ENCODE measurements at regions not wholly inside any gene's neighbourhood (a gene's known extent, or its start where the extent isn't known, plus 50 kb on each side); places are given as distances from the start of the nearest gene placed in this dataset.

DNA sequence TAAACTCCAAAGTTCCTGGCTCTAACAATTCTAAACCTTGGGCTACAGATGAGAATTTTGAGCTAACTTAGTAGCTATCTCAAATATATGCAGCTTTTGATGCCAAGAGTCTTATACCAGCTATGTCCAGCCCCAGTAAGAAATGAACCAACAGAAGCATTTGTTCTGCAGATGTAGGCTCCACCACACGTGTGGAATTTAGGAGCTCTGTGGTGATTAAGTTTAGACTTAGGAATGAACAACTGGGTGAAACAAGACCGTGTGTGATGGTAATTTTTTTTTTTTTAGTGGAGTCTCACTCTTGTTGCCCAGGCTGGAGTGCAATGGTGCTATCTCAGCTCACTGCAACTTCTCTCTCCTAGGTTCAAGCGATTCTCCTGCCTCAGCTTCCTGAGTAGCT lies 179.7 kb downstream of the ANKRD30B start:
- Histone ChIP-seq H2AFZ (replicated peaks; ENCODE audit: low read length, poor library complexity) (no peak overlapping the region), H4K91ac (ENCODE audit: insufficient read depth, low read depth, low read length) (no peak overlapping the region), H2BK5ac (ENCODE audit: low read depth, low read length, poor library complexity, severe bottlenecking) (no peak overlapping the region), H3K9ac (ENCODE audit: low read depth, low read length) (no peak overlapping the region), H3K14ac (replicated peaks; ENCODE audit: low read depth, low read length) (no peak overlapping the region), H3K9me3 (ENCODE audit: control insufficient read depth, insufficient read depth, low read length) (peaks cover 42% of the 10 kb centered on the region), H3K4me2 (ENCODE audit: low read depth, low read length) (no peak overlapping the region), H4K20me1 (ENCODE audit: insufficient read depth, low read length) (no peaks in the 10 kb centered on the region), H2BK20ac (ENCODE audit: low read depth, low read length) (no peak overlapping the region), H3K23ac (ENCODE audit: low read depth, low read length) (no peak overlapping the region), H3K27ac (ENCODE audit: insufficient read depth, low read length) (no peak overlapping the region), H3K4ac (ENCODE audit: low read depth, low read length) (no peak overlapping the region), H4K5ac (ENCODE audit: low read depth, low read length) (no peak overlapping the region), H2AK9ac (replicated peaks; ENCODE audit: low read depth, low read length, poor library complexity) (no peak overlapping the region), H2BK120ac (ENCODE audit: low read depth, low read length) (no peak overlapping the region), H3K56ac (ENCODE audit: extremely low read depth, insufficient read depth, low read length) (no peak overlapping the region), H3K9me1 (ENCODE audit: insufficient read depth, low read length) (no peaks in the 10 kb centered on the region), H3K36me3 (ENCODE audit: control insufficient read depth, insufficient read depth, low read length) (no peaks in the 10 kb centered on the region), H2BK15ac (ENCODE audit: low read depth, low read length) (no peak overlapping the region), H3K27me3 (ENCODE audit: control insufficient read depth, insufficient read depth, low read length) (no peaks in the 10 kb centered on the region), H2AK5ac (ENCODE audit: low read depth, low read length) (no peak overlapping the region), H3K4me1 (ENCODE audit: control insufficient read depth, insufficient read depth, low read length) (no peaks in the 10 kb centered on the region), H3K79me1 (ENCODE audit: low read depth in 1 of 2, low read length in 2 of 2) (no peaks in the 10 kb centered on the region), H3K4me3 (ENCODE audit: insufficient read depth, low read depth, low read length) (no peak overlapping the region), H3K18ac (ENCODE audit: low read depth, low read length) (no peak overlapping the region), H4K8ac (ENCODE audit: low read depth in 2 of 2, low read length in 2 of 2) (no peak overlapping the region)
- POLR2A ChIA-PET (ENCODE audit: unreplicated experiment), result no interaction called here
- CTCF ChIA-PET, result no interaction called here
- dilution Hi-C loops (cut with HindIII; ENCODE audit: low sequenced_read_pairs, unreplicated experiment), result no loop called here
- no CpG with 5 or more reads among the region's 3 CpGs for WGBS, 2 experiments (ENCODE audit: extremely low coverage in 2 of 2, insufficient read length in 1 of 2)
- TF ChIP-seq CEBPB (IDR thresholded peaks at IDR 0.05; ENCODE audit: low read depth, low read length), result no peak
- TF ChIP-seq NFE2L2 (IDR thresholded peaks at IDR 0.05; ENCODE audit: low read depth, low read length), result no peak
- TF ChIP-seq MAFK (IDR thresholded peaks at IDR 0.05; ENCODE audit: low read depth, low read length), result no peak
- TF ChIP-seq, protein P1, sequence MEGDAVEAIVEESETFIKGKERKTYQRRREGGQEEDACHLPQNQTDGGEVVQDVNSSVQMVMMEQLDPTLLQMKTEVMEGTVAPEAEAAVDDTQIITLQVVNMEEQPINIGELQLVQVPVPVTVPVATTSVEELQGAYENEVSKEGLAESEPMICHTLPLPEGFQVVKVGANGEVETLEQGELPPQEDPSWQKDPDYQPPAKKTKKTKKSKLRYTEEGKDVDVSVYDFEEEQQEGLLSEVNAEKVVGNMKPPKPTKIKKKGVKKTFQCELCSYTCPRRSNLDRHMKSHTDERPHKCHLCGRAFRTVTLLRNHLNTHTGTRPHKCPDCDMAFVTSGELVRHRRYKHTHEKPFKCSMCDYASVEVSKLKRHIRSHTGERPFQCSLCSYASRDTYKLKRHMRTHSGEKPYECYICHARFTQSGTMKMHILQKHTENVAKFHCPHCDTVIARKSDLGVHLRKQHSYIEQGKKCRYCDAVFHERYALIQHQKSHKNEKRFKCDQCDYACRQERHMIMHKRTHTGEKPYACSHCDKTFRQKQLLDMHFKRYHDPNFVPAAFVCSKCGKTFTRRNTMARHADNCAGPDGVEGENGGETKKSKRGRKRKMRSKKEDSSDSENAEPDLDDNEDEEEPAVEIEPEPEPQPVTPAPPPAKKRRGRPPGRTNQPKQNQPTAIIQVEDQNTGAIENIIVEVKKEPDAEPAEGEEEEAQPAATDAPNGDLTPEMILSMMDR (conservative IDR thresholded peaks at IDR 0.05; ENCODE audit: low read depth, low read length), result no peak
- TF ChIP-seq RFX5 (IDR thresholded peaks at IDR 0.05; ENCODE audit: low read depth, low read length), result no peak
- no peak for TF ChIP-seq FOS (IDR thresholded peaks at IDR 0.05; ENCODE audit: low read depth, low read length)
- no peak for TF ChIP-seq SMC3 (IDR thresholded peaks at IDR 0.05; ENCODE audit: low read depth, low read length)
- TF ChIP-seq, protein P2, sequence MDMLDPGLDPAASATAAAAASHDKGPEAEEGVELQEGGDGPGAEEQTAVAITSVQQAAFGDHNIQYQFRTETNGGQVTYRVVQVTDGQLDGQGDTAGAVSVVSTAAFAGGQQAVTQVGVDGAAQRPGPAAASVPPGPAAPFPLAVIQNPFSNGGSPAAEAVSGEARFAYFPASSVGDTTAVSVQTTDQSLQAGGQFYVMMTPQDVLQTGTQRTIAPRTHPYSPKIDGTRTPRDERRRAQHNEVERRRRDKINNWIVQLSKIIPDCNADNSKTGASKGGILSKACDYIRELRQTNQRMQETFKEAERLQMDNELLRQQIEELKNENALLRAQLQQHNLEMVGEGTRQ (IDR thresholded peaks at IDR 0.05; ENCODE audit: low read depth, low read length), result no peak
- TF ChIP-seq MAZ (IDR thresholded peaks at IDR 0.05; ENCODE audit: borderline replicate concordance, low read depth, low read length), result no peak
- TF ChIP-seq MXI1 (IDR thresholded peaks at IDR 0.05; ENCODE audit: borderline replicate concordance, low read depth, low read length), result no peak
- ATAC-seq (ENCODE audit: low read depth) (no peak), DNase-seq (no peak)
- in situ Hi-C loops (cut with MboI; ENCODE audit: low sequenced_read_pairs), result no loop called here
- BruUV-seq (replicated peaks), result no TSS peak
- intact Hi-C loops (cut with micrococcal nuclease), result no loop called here
